Neural crest cell (in vitro differentiated cells): ENCODE measurements at regions not wholly inside any gene's neighbourhood (a gene's known extent, or its start where the extent isn't known, plus 50 kb on each side); places are given as distances from the start of the nearest gene placed in this dataset.

ENCODE experiments used
- DNase-seq: peaks from one replicate; pipeline ENCODE4 v3.0.0; 2021; ENCODE audit warnings: low read depth, mixed read lengths, low spot score
- H3K27ac Mint-ChIP-seq: one replicate; pipeline ENCODE4 v1.8.0; 2021; ENCODE audit warnings: mild to moderate bottlenecking, mixed read lengths; ENCODE audit not compliant: unreplicated experiment
- H3K27me3 Mint-ChIP-seq: 2 replicates; pipeline ENCODE4 v1.8.0; 2021; ENCODE audit warnings: low read depth, mild to moderate bottlenecking, mixed read lengths
- H3K36me3 Mint-ChIP-seq: 2 replicates; pipeline ENCODE4 v1.8.0; 2021; ENCODE audit warnings: low read depth, mild to moderate bottlenecking, mixed read lengths
- H3K4me1 Mint-ChIP-seq: 2 replicates; pipeline ENCODE4 v1.8.0; 2021; ENCODE audit warnings: mixed read lengths
- H3K4me3 Mint-ChIP-seq: one replicate; pipeline ENCODE4 v1.8.0; 2021; ENCODE audit warnings: mild to moderate bottlenecking, mixed read lengths
- H3K9me3 Mint-ChIP-seq: 2 replicates; pipeline ENCODE4 v1.8.0; 2021; ENCODE audit warnings: mixed read lengths
- TF ChIP-seq, protein P1 (sequence below): fragments of 200-600 bp; sonication (generic); conservative IDR thresholded peaks from 2 replicates; pipeline ENCODE4 v1.5.0; 2021; ENCODE audit warnings: antibody characterized with exemption, mild to moderate bottlenecking

DNA sequence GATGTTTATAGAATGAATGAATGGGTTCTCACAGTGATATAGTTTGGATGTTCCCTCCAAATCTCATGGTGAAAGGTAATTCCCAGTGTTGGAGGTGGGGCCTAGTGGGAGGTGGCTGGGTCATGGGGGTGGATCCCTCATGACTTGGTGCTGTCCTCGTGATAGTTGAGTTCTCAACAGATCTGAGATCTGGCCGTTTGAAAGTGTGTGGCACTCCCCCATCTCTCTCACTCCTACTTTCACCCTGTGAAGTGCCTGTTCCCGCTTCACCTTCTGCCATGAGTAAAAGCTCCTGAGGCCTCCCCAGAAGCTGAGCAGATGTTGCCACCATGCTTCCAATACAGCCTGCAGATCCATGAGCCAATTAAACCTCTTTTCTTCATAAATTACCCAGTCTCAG is 170.8 kb upstream of the LINGO1 start:
- no peak overlapping the region for H3K27ac Mint-ChIP-seq

DNA sequence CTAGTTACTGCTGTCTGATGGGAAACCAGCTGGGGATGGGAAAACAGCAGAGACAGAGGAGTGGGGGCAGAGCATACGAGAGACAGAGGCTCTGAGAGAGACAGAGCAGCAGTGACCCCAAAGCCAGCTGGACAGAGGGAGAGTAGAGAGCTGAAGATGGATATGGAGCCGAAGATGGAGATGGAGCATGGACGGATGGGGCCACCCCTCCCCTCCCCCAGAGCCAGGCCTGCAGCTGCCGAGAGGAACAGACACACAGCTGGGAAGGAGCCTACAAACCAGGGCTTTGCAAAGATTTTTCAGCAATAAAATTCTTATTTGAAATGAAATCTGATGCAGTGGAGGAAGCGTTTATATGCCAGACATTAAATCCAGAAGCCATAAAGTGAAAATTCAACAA is 167.6 kb upstream of the LINGO1 start:
- no peaks in the 10 kb centered on the region for H3K36me3 Mint-ChIP-seq
- TF ChIP-seq, protein P1, sequence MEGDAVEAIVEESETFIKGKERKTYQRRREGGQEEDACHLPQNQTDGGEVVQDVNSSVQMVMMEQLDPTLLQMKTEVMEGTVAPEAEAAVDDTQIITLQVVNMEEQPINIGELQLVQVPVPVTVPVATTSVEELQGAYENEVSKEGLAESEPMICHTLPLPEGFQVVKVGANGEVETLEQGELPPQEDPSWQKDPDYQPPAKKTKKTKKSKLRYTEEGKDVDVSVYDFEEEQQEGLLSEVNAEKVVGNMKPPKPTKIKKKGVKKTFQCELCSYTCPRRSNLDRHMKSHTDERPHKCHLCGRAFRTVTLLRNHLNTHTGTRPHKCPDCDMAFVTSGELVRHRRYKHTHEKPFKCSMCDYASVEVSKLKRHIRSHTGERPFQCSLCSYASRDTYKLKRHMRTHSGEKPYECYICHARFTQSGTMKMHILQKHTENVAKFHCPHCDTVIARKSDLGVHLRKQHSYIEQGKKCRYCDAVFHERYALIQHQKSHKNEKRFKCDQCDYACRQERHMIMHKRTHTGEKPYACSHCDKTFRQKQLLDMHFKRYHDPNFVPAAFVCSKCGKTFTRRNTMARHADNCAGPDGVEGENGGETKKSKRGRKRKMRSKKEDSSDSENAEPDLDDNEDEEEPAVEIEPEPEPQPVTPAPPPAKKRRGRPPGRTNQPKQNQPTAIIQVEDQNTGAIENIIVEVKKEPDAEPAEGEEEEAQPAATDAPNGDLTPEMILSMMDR, result no peak
- H3K27ac Mint-ChIP-seq, result peak overlapping the region; percentile 54
- DNase-seq, result no peak
- no peak overlapping the region for H3K4me3 Mint-ChIP-seq
- H3K4me1 Mint-ChIP-seq, result peaks cover 9% of the 10 kb centered on the region
- H3K27me3 Mint-ChIP-seq, result no peaks in the 10 kb centered on the region
- H3K9me3 Mint-ChIP-seq, result no peaks in the 10 kb centered on the region

More for the DNA sequence above, 170.8 kb upstream of the LINGO1 start:
- DNase-seq, result no peak
- H3K4me1 Mint-ChIP-seq, result peaks cover 9% of the 10 kb centered on the region
- H3K4me3 Mint-ChIP-seq, result no peak overlapping the region
- TF ChIP-seq, protein P1, result no peak
- H3K27me3 Mint-ChIP-seq, result no peaks in the 10 kb centered on the region
- no peaks in the 10 kb centered on the region for H3K36me3 Mint-ChIP-seq
- no peaks in the 10 kb centered on the region for H3K9me3 Mint-ChIP-seq

DNA sequence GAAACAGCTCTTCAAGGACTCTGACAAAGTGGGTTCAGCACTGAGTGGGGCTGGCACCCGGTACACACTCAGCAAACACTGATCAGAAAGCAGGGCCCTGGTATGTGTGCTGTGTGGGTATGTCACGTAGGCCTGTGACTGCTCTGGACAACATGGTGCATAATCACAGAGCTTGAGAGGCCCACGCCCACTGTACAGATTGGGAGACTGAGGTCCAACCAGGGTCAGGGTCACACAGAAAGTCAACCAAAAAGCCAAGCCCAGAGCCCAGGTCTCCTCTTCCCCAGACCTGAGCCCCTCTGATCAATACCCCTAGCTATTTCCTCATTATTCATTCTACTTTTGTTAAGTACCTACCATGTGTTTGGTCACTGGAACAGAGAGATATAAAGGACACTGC is 166.1 kb upstream of the LINGO1 start:
- no peaks in the 10 kb centered on the region for H3K27me3 Mint-ChIP-seq
- no peaks in the 10 kb centered on the region for H3K36me3 Mint-ChIP-seq
- DNase-seq, result no peak
- H3K4me1 Mint-ChIP-seq, result peaks cover 9% of the 10 kb centered on the region
- TF ChIP-seq, protein P1, result no peak
- H3K4me3 Mint-ChIP-seq, result no peak overlapping the region
- no peak overlapping the region for H3K27ac Mint-ChIP-seq
- no peaks in the 10 kb centered on the region for H3K9me3 Mint-ChIP-seq

DNA sequence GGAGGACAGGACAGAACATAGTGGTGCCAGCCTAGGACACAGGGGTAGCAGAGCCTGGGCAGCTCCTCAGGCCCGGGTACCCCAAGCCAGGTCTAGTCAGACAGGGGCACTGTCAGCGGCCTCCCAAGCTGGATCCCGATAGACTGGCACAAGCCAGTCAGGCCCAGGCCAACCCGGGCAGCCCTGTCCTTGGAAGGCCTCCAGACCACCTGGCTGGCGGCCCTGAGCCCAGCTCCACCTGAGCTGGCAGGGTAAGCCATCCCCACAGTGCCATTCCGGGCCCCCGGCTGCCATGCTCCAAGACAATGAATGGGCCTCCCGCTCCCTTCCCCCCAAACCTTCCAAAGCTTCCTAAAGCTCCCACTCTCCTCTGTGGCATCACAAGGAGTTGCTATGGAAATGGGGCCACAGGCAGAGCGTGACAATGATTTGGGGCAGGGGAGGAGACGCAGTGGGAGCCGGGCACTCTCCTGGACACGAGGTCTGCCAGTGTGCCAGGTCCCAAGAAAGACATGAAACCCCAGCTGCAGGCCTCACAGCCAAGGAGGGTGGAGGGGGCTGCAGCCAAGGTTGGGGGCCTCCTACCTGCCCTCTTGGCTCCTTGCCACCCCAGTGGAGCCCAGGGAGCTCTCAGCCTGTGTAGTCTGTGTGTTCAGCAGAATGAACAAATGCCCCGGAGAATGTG is 165.6 kb upstream of the LINGO1 start:
- DNase-seq, result no peak
- Mint-ChIP-seq H3K27me3 (no peaks in the 10 kb centered on the region), H3K9me3 (no peaks in the 10 kb centered on the region), H3K27ac (no peak overlapping the region), H3K36me3 (no peaks in the 10 kb centered on the region), H3K4me3 (no peak overlapping the region), H3K4me1 (peaks cover 4% of the 10 kb centered on the region)
- TF ChIP-seq, protein P1, result no peak

DNA sequence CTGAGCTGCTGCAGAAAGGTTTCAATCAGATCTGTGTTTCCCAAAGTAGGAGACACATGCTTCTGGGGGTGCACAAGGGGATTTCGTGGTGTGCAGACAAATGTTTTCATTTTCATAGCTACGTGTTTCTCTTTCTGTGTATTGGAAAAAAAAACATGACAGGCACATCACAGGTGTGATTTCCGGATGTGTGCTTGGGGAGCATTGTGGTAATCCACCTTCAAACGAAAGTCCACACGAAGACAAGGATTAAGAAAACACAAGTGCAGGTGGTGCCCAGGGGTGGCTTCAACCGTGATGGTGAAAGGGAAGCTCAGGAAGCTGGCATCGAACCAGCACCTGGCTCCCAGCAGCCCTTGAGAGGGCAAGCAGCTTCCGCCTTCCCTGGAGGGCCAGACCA is 164.6 kb upstream of the LINGO1 start:
- Mint-ChIP-seq H3K4me1 (peaks cover 4% of the 10 kb centered on the region), H3K4me3 (no peak overlapping the region), H3K27ac (no peak overlapping the region), H3K9me3 (no peaks in the 10 kb centered on the region), H3K27me3 (no peaks in the 10 kb centered on the region), H3K36me3 (no peaks in the 10 kb centered on the region)
- TF ChIP-seq, protein P1, result no peak
- DNase-seq, result no peak
